Transverse colon (tissue), 4 donors: ENCODE measurements at regions not wholly inside any gene's neighbourhood (a gene's known extent, or its start where the extent isn't known, plus 50 kb on each side); places are given as distances from the start of the nearest gene placed in this dataset.

ENCODE experiments used
- EP300 ChIP-seq: sonication (generic); formaldehyde crosslinking; IDR thresholded peaks from one replicate; pipeline ENCODE4 v1.6.1; 2017; ENCODE audit warnings: antibody characterized with exemption, low read depth
- POLR2A ChIP-seq: fragments of 450-650 bp; IDR thresholded peaks from one replicate; pipeline ENCODE4 v1.6.1; 2016; ENCODE audit warnings: antibody characterized with exemption, mild to moderate bottlenecking, moderate library complexity
- POLR2AphosphoS5 ChIP-seq, 3 donors: sonication (generic); formaldehyde crosslinking; IDR thresholded peaks; one replicate each; pipeline ENCODE4 v1.6.1; 2016; ENCODE audit warnings: antibody characterized with exemption in 3 of 3
- TF ChIP-seq, protein P1 (sequence below), 5 experiments: fragments of 200-600 bp in 3 of 5; fragments of 450-650 bp in 2 of 5; sonication (generic) in 3 of 5; IDR thresholded peaks; 1 replicate in 2 of 5; 2 replicates in 3 of 5; pipeline ENCODE4 v1.5.1; 2016 to 2017; ENCODE audit warnings: antibody characterized with exemption in 5 of 5, inconsistent platforms in 3 of 5, mild to moderate bottlenecking in 2 of 5, moderate library complexity in 1 of 5

DNA sequence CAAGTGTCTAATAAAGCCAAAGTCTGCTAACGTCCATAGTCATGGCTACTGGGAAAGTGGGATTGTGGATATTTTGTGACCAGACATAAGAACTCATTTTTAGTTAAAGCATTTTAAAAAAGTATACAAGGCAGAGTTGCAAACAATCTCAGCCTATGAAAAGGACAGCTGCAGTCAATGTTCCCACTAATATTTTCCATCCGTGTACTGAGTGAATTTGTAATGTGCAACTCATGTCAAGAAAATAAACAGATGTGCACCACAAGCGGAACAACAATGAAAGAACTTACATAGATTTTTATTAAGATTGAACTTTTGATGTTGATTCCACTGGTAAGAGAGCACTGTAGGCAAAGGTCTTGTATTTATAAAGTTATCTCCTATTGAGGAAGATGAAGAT is 231.3 kb upstream of the SEMA6D start:
- no peak for TF ChIP-seq POLR2A
- no peak for TF ChIP-seq EP300
- TF ChIP-seq, protein P1, sequence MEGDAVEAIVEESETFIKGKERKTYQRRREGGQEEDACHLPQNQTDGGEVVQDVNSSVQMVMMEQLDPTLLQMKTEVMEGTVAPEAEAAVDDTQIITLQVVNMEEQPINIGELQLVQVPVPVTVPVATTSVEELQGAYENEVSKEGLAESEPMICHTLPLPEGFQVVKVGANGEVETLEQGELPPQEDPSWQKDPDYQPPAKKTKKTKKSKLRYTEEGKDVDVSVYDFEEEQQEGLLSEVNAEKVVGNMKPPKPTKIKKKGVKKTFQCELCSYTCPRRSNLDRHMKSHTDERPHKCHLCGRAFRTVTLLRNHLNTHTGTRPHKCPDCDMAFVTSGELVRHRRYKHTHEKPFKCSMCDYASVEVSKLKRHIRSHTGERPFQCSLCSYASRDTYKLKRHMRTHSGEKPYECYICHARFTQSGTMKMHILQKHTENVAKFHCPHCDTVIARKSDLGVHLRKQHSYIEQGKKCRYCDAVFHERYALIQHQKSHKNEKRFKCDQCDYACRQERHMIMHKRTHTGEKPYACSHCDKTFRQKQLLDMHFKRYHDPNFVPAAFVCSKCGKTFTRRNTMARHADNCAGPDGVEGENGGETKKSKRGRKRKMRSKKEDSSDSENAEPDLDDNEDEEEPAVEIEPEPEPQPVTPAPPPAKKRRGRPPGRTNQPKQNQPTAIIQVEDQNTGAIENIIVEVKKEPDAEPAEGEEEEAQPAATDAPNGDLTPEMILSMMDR (IDR thresholded peaks at IDR 0.05), result no peak
- TF ChIP-seq POLR2AphosphoS5 (IDR thresholded peaks at IDR 0.05), result no peak
